ENCODE measurements at regions not wholly inside any gene's neighbourhood (a gene's known extent, or its start where the extent isn't known, plus 50 kb on each side); places are given as distances from the start of the nearest gene placed in this dataset.

DNA sequence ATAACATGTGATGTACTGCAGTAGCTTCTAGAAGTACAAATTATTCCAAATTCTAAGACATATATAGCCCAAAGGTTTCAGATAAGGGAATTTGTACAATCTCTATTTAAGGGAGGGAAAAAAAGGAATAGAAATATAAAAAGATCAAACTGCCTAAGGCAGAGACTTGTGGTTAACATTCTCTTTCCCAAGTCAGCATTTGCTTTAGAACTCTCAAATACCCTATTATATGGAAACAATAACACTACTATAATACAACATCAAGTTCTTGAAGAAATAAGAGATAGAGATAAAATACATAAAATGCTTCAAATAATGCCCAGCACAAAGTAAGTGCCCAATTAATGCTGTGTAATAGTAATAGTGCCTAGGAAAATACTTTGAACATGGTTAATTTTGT lies 123.1 kb downstream of the CRPPA start:
- Histone ChIP-seq H3K9me2 (replicated peaks; ENCODE audit: low read depth, low read length) (no peaks in the 10 kb centered on the region), H4K20me1 (ENCODE audit: insufficient read depth, low read length, poor library complexity, severe bottlenecking) (no peaks in the 10 kb centered on the region), H3K79me2 (ENCODE audit: insufficient read depth, low read length) (no peaks in the 10 kb centered on the region), H3K4me2 (ENCODE audit: low read depth, low read length, poor library complexity, severe bottlenecking) (no peak overlapping the region), H3K36me3 (ENCODE audit: insufficient read depth, low read length) (no peaks in the 10 kb centered on the region), H3K4me1 (ENCODE audit: insufficient read depth, low read length, poor library complexity, severe bottlenecking) (peaks cover 14% of the 10 kb centered on the region), H3K4me3 (ENCODE audit: low read length, poor library complexity, severe bottlenecking) (no peak overlapping the region), H3F3A (ENCODE audit: low read depth) (no peaks in the 10 kb centered on the region), H3K9ac (ENCODE audit: low read depth, low read length, poor library complexity, severe bottlenecking) (no peak overlapping the region), H2AFZ (ENCODE audit: low read length) (no peak overlapping the region), H3K9me3 (ENCODE audit: insufficient read depth, low read depth, low read length) (no peaks in the 10 kb centered on the region), H3K27me3 (ENCODE audit: insufficient read depth, low read length, poor library complexity, severe bottlenecking) (no peaks in the 10 kb centered on the region)
- TF ChIP-seq, protein P1, sequence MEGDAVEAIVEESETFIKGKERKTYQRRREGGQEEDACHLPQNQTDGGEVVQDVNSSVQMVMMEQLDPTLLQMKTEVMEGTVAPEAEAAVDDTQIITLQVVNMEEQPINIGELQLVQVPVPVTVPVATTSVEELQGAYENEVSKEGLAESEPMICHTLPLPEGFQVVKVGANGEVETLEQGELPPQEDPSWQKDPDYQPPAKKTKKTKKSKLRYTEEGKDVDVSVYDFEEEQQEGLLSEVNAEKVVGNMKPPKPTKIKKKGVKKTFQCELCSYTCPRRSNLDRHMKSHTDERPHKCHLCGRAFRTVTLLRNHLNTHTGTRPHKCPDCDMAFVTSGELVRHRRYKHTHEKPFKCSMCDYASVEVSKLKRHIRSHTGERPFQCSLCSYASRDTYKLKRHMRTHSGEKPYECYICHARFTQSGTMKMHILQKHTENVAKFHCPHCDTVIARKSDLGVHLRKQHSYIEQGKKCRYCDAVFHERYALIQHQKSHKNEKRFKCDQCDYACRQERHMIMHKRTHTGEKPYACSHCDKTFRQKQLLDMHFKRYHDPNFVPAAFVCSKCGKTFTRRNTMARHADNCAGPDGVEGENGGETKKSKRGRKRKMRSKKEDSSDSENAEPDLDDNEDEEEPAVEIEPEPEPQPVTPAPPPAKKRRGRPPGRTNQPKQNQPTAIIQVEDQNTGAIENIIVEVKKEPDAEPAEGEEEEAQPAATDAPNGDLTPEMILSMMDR (conservative IDR thresholded peaks at IDR 0.05; ENCODE audit: low read length): no peak
- no peak for TF ChIP-seq EZH2phosphoT487 (IDR thresholded peaks at IDR 0.05; ENCODE audit: borderline replicate concordance)

DNA sequence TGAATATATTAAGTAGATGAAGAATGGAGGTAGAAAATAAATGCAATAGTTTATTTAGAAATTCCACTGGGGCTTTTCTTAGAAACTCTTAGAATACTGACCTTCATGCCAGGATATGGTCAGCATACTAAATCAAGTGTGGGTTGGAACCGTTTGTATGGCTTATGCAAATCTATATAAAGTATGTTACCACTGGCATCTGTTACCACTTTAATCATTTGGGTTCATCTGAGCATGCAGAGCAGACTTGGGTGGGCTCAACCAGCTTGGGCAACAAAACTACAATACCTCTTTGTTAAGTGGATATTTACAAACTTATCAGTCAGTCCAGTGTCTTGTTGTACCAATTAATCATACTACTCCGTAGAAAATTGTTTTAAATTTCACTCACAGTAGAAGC lies 125.8 kb downstream of the CRPPA start:
- Histone ChIP-seq H2AFZ (ENCODE audit: low read length) (no peak overlapping the region; the same call in 1 of the 2 replicates), H3K36me3 (ENCODE audit: insufficient read depth, low read length) (no peaks in the 10 kb centered on the region), H3K9me3 (ENCODE audit: insufficient read depth, low read depth, low read length) (no peaks in the 10 kb centered on the region), H3K79me2 (ENCODE audit: insufficient read depth, low read length) (no peaks in the 10 kb centered on the region), H3K4me2 (ENCODE audit: low read depth, low read length, poor library complexity, severe bottlenecking) (no peak overlapping the region), H3K9ac (ENCODE audit: low read depth, low read length, poor library complexity, severe bottlenecking) (no peak overlapping the region), H4K20me1 (ENCODE audit: insufficient read depth, low read length, poor library complexity, severe bottlenecking) (no peaks in the 10 kb centered on the region), H3F3A (ENCODE audit: low read depth) (no peaks in the 10 kb centered on the region), H3K9me2 (replicated peaks; ENCODE audit: low read depth, low read length) (no peaks in the 10 kb centered on the region), H3K27me3 (ENCODE audit: insufficient read depth, low read length, poor library complexity, severe bottlenecking) (no peaks in the 10 kb centered on the region), H3K4me3 (ENCODE audit: low read length, poor library complexity, severe bottlenecking) (no peak overlapping the region), H3K4me1 (ENCODE audit: insufficient read depth, low read length, poor library complexity, severe bottlenecking) (peaks cover 14% of the 10 kb centered on the region)
- TF ChIP-seq, protein P1 (conservative IDR thresholded peaks at IDR 0.05; ENCODE audit: low read length): no peak
- TF ChIP-seq EZH2phosphoT487 (IDR thresholded peaks at IDR 0.05; ENCODE audit: borderline replicate concordance): no peak

DNA sequence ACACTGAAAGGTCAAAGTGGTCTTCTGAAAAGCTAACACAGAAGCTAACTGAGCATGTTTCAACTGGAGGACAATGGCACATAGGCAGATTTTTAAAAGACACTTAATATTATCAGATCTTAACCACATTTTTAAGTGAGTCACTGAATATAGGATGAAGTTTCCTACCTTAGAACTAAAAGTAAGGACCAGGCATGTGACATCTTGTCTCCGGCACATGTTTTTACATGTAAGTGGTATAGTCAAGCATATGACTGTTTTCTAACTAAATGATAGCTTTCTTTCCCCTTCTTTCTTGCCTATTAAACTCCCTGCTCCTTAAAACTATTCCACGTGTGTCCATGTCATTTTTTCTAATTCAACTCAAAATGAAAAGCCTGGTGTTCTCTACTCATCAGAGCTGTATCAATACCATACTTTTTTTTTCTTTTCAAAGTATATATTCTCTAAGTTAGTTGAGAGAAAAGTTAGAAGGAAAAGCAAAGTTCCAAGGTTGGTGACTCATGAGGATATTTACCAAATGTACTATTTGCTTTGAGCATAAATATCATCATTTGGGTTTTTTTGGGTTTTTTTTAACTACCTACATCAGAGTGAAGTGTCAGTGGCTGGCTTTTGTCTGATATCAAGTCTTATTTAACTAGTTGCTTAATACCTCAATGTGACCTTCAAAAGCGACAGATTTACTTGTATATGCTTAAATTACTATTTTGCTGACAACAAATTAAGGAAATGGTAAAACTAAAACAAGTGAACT lies 127.5 kb downstream of the CRPPA start:
- no peaks in the 10 kb centered on the region for H3K9me2 ChIP-seq (replicated peaks; ENCODE audit: low read depth, low read length)
- no peak overlapping the region for H3K4me2 ChIP-seq (ENCODE audit: low read depth, low read length, poor library complexity, severe bottlenecking)
- no peaks in the 10 kb centered on the region for H3K9me3 ChIP-seq (ENCODE audit: insufficient read depth, low read depth, low read length)
- no peak overlapping the region for H3K4me3 ChIP-seq (ENCODE audit: low read length, poor library complexity, severe bottlenecking)
- H3F3A ChIP-seq (ENCODE audit: low read depth): no peaks in the 10 kb centered on the region
- TF ChIP-seq, protein P1 (conservative IDR thresholded peaks at IDR 0.05; ENCODE audit: low read length): no peak
- TF ChIP-seq EZH2phosphoT487 (IDR thresholded peaks at IDR 0.05; ENCODE audit: borderline replicate concordance): no peak
- H3K4me1 ChIP-seq (ENCODE audit: insufficient read depth, low read length, poor library complexity, severe bottlenecking): peaks cover 14% of the 10 kb centered on the region
- H3K27me3 ChIP-seq (ENCODE audit: insufficient read depth, low read length, poor library complexity, severe bottlenecking): no peaks in the 10 kb centered on the region
- H3K79me2 ChIP-seq (ENCODE audit: insufficient read depth, low read length): no peaks in the 10 kb centered on the region
- no peaks in the 10 kb centered on the region for H3K36me3 ChIP-seq (ENCODE audit: insufficient read depth, low read length)
- no peaks in the 10 kb centered on the region for H4K20me1 ChIP-seq (ENCODE audit: insufficient read depth, low read length, poor library complexity, severe bottlenecking)
- no peak overlapping the region for H2AFZ ChIP-seq (ENCODE audit: low read length)
- H3K9ac ChIP-seq (ENCODE audit: low read depth, low read length, poor library complexity, severe bottlenecking): no peak overlapping the region
